Body of pancreas (tissue), 4 donors: ENCODE measurements at regions not wholly inside any gene's neighbourhood (a gene's known extent, or its start where the extent isn't known, plus 50 kb on each side); places are given as distances from the start of the nearest gene placed in this dataset.

Experiments
- CTCF ChIP-seq, 7 experiments: fragments of 450-650 bp in 4 of 7; fragments of 200-600 bp in 3 of 7; sonication (generic) in 3 of 7; IDR thresholded peaks; one replicate each; pipeline ENCODE4 v1.5.1; 2016 to 2019; ENCODE audit warnings: antibody characterized with exemption in 7 of 7
- POLR2A ChIP-seq, 3 donors: fragments of 450-650 bp; IDR thresholded peaks; one replicate each; pipeline ENCODE4 v1.6.1; 2016; ENCODE audit warnings: antibody characterized with exemption in 3 of 3, mild to moderate bottlenecking in 2 of 3

- TF ChIP-seq POLR2A (IDR thresholded peaks at IDR 0.05): no peak
- TF ChIP-seq CTCF (IDR thresholded peaks at IDR 0.05): no peak
Measured at GRCh38 chr20:7822772-7823171, 117.5 kb downstream of the HAO1 start.
